GM12878 (cell line): ENCODE measurements at regions not wholly inside any gene's neighbourhood (a gene's known extent, or its start where the extent isn't known, plus 50 kb on each side); places are given as distances from the start of the nearest gene placed in this dataset.

Experiments
- ATAC-seq: fragments of 200-7000 bp; cut with Tn5 transposase; 3 replicates; pipeline ENCODE4 v1.9.1; 2020; ENCODE audit warnings: mild to moderate bottlenecking, moderate library complexity
- BruUV-seq: library from RNA; stranded (reverse); fragments of 400-500 nt; replicated peaks from 2 replicates; lab custom pipeline; 2021; lab: Mats Ljungman, UMichigan
- CTCF ChIA-PET: fragments of 300-600 bp; sonication (Branson Sonifier 250); formaldehyde crosslinking; extraction: SDS; loops from one replicate; lab custom pipeline; 2021; ENCODE audit warnings: inconsistent platforms; lab: Yijun Ruan, JAX
- POLR2A ChIA-PET: fragments of 350-600 bp; formaldehyde crosslinking; extraction: SDS; loops from one replicate; lab custom pipeline; 2021; ENCODE audit warnings: inconsistent platforms; lab: Charles Lee
- RAD21 ChIA-PET: fragments of 300-600 bp; sonication (Branson Sonifier 250); formaldehyde crosslinking; loops from one replicate; lab custom pipeline; 2023; ENCODE audit warnings: antibody characterized with exemption; ENCODE audit not compliant: unreplicated experiment; lab: Charles Lee
- SMC1A ChIA-PET: fragments of 300-600 bp; sonication (Branson Sonifier 250); formaldehyde crosslinking; loops from one replicate; lab custom pipeline; 2023; ENCODE audit not compliant: unreplicated experiment, uncharacterized antibody; lab: Charles Lee
- DNase-seq: peaks from one replicate; pipeline ENCODE4 v3.0.0-alpha.2; 2011; ENCODE audit warnings: low read depth, low spot score
- FAIRE-seq: peaks from 3 replicates; lab custom pipeline; 2011; peaks lifted over from hg19 to GRCh38; lab: Jason Lieb, UNC
- H2AFZ ChIP-seq: 2 replicates; pipeline ENCODE4 v1.6.0; 2011; ENCODE audit warnings: low read depth, low read length, control low read depth; ENCODE audit not compliant: control insufficient read depth
- H3K27ac ChIP-seq: 2 replicates; pipeline ENCODE4 v1.5.1; 2011; ENCODE audit warnings: control low read depth; ENCODE audit not compliant: control insufficient read depth, insufficient read depth
- H3K27me3 ChIP-seq, 2 experiments: replicated peaks in 1 of 2; 2 replicates each; pipeline versions ENCODE4 v1.6.0 to v1.6.1; 2011; ENCODE audit warnings: low read length in 1 of 2; ENCODE audit not compliant: control insufficient read depth in 2 of 2, insufficient read depth in 2 of 2
- H3K36me3 ChIP-seq, 2 experiments: 2 replicates each; pipeline ENCODE4 v1.5.1; 2011; ENCODE audit warnings: low read length in 1 of 2; ENCODE audit not compliant: control insufficient read depth in 2 of 2, insufficient read depth in 2 of 2
- H3K4me1 ChIP-seq: 2 replicates; pipeline ENCODE4 v1.6.1; 2011; ENCODE audit warnings: mild to moderate bottlenecking, low read length, moderate library complexity, mixed read lengths; ENCODE audit not compliant: control insufficient read depth, insufficient read depth
- H3K4me2 ChIP-seq: 2 replicates; pipeline ENCODE4 v1.6.0; 2011; ENCODE audit warnings: control low read depth; ENCODE audit not compliant: control insufficient read depth, insufficient read depth
- H3K4me3 ChIP-seq: fragments of 200-600 bp; sonication (generic); 2 replicates; pipeline ENCODE4 v1.5.1; 2016
- H3K79me2 ChIP-seq: 2 replicates; pipeline ENCODE4 v1.6.0; 2011; ENCODE audit warnings: low read length; ENCODE audit not compliant: control insufficient read depth, insufficient read depth
- H3K9ac ChIP-seq: 2 replicates; pipeline ENCODE4 v1.8.0; 2011; ENCODE audit warnings: low read length, control low read depth, mixed read lengths; ENCODE audit not compliant: control insufficient read depth, insufficient read depth
- H3K9me3 ChIP-seq: replicated peaks from 3 replicates; pipeline ENCODE4 v1.5.1; 2011; ENCODE audit warnings: mild to moderate bottlenecking, low read length; ENCODE audit not compliant: control insufficient read depth, insufficient read depth
- H4K20me1 ChIP-seq: 2 replicates; pipeline ENCODE4 v1.6.0; 2011; ENCODE audit not compliant: control insufficient read depth, insufficient read depth
- BMI1 ChIP-seq: fragments of 450-650 bp; IDR thresholded peaks from 2 replicates; pipeline ENCODE4 v1.6.1; 2016; ENCODE audit warnings: mild to moderate bottlenecking, moderate library complexity, borderline replicate concordance
- CREB1 ChIP-seq: IDR thresholded peaks from 2 replicates; pipeline ENCODE4 v1.6.1; 2012; ENCODE audit warnings: low read depth, mild to moderate bottlenecking, inconsistent platforms
- E4F1 ChIP-seq: fragments of 450-650 bp; IDR thresholded peaks from 2 replicates; pipeline ENCODE4 v1.6.1; 2018; ENCODE audit warnings: borderline replicate concordance, mild to moderate bottlenecking; ENCODE audit not compliant: partially characterized antibody
- IRF3 ChIP-seq: fragments of 450-650 bp; IDR thresholded peaks from 2 replicates; pipeline ENCODE4 v1.6.1; 2014; ENCODE audit warnings: mild to moderate bottlenecking
- MEF2A ChIP-seq: IDR thresholded peaks from 2 replicates; pipeline ENCODE4 v1.6.1; 2011; ENCODE audit warnings: low read depth, mild to moderate bottlenecking, low read length, moderate library complexity; ENCODE audit not compliant: insufficient read depth
- POLR2AphosphoS2 ChIP-seq: IDR thresholded peaks from 2 replicates; pipeline ENCODE4 v1.6.1; 2011; ENCODE audit warnings: low read depth, mild to moderate bottlenecking, low read length, improper control_type of control experiment, moderate library complexity
- PRDM15 ChIP-seq: fragments of 450-650 bp; formaldehyde crosslinking; IDR thresholded peaks from 2 replicates; pipeline ENCODE4 v1.4.0; 2020; ENCODE audit warnings: mild to moderate bottlenecking, moderate library complexity
- RELA ChIP-seq: fragments of 450-650 bp; IDR thresholded peaks from 2 replicates; pipeline ENCODE4 v1.8.0; 2014; ENCODE audit warnings: borderline replicate concordance; ENCODE audit not compliant: partially characterized antibody
- REST ChIP-seq: IDR thresholded peaks from 2 replicates; pipeline ENCODE4 v1.6.1; 2012; ENCODE audit warnings: mild to moderate bottlenecking, low read depth, low read length
- SIN3A ChIP-seq: IDR thresholded peaks from 2 replicates; pipeline ENCODE4 v1.6.1; 2012; ENCODE audit warnings: low read depth, low read length, improper control_type of control experiment
- SMAD1 ChIP-seq: fragments of 450-650 bp; IDR thresholded peaks from 2 replicates; pipeline ENCODE4 v1.6.1; 2018; ENCODE audit warnings: mild to moderate bottlenecking, low read depth; ENCODE audit not compliant: partially characterized antibody
- SREBF1 ChIP-seq: IDR thresholded peaks from 2 replicates; pipeline ENCODE4 v1.6.1; 2012; ENCODE audit warnings: mild to moderate bottlenecking, low read length
- WGBS: methylation state at CpG from one replicate; pipeline ENCODE4 v1.1.6; 2016; ENCODE audit warnings: low lambda C conversion rate; ENCODE audit not compliant: insufficient replicate concordance, insufficient coverage; ENCODE audit errors: missing lambda C conversion rate; 5-methylcytosine and 5-hydroxymethylcytosine counted together
- in situ Hi-C: fragments of 300-500 bp; cut with MboI; formaldehyde crosslinking; loops from 9 replicates; pipeline ENCODE4 v1.14.3; 2018; ENCODE audit warnings: mixed read lengths
- intact Hi-C: fragments of 100-400 bp; cut with micrococcal nuclease; formaldehyde crosslinking; loops from one replicate; pipeline ENCODE4 v1.14.2; 2022; ENCODE audit not compliant: unreplicated experiment

- WGBS: 6% methylated on average over 7 of the region's 7 CpGs
Observed at GRCh38 chr5:175104677-175105076, 339.3 kb downstream of the DRD1 start.

More at GRCh38 chr5:175104677-175105076, 339.3 kb downstream of the DRD1 start:
- H3K4me3 ChIP-seq: no peak overlapping the region
- SMC1A ChIA-PET: no interaction called here
- no peaks in the 10 kb centered on the region for H3K36me3 ChIP-seq
- FAIRE-seq (no peak), DNase-seq (no peak), ATAC-seq (no peak)
- intact Hi-C loops (no loop called here), in situ Hi-C loops (no loop called here)
- H3K27ac ChIP-seq: no peak overlapping the region
- no peak overlapping the region for H3K9ac ChIP-seq
- H3K27me3 ChIP-seq: peaks cover 0 to 2% of the 10 kb centered on the region in 2 experiments; a peak in 1 of 4 replicates
- no peaks in the 10 kb centered on the region for H4K20me1 ChIP-seq
- POLR2A ChIA-PET: no interaction called here
- no peaks in the 10 kb centered on the region for H3K9me3 ChIP-seq
- no peak overlapping the region for H3K4me2 ChIP-seq
- RAD21 ChIA-PET: no interaction called here
- no TSS peak for BruUV-seq
- no peaks in the 10 kb centered on the region for H3K4me1 ChIP-seq
- H2AFZ ChIP-seq: no peak overlapping the region
- TF ChIP-seq MEF2A (no peak), IRF3 (no peak), POLR2AphosphoS2 (no peak), RELA (no peak), E4F1 (no peak), PRDM15 (CRISPR knock-in tag) (no peak), CREB1 (no peak), REST (no peak), BMI1 (no peak), SIN3A (no peak), SMAD1 (no peak), SREBF1 (no peak)
- CTCF ChIA-PET: no interaction called here
- H3K79me2 ChIP-seq: no peaks in the 10 kb centered on the region
